ENCODE measurements at regions not wholly inside any gene's neighbourhood (a gene's known extent, or its start where the extent isn't known, plus 50 kb on each side); places are given as distances from the start of the nearest gene placed in this dataset.

GRCh38 chr6:150672800-150673199 lies 73.1 kb downstream of the PLEKHG1 start:
- TF ChIP-seq CTCF (conservative IDR thresholded peaks at IDR 0.05; ENCODE audit: low read depth in 2 of 2) = no peak
- TF ChIP-seq STAT1 (IDR thresholded peaks at IDR 0.05; ENCODE audit: unreplicated experiment) = no peak
- no peak for TF ChIP-seq EZH2 (IDR thresholded peaks at IDR 0.05; ENCODE audit: low read depth, unreplicated experiment)
